Transverse colon (tissue), 4 donors: ENCODE measurements at regions not wholly inside any gene's neighbourhood (a gene's known extent, or its start where the extent isn't known, plus 50 kb on each side); places are given as distances from the start of the nearest gene placed in this dataset.

Experiments
- CTCF ChIP-seq, 5 experiments: fragments of 200-600 bp in 3 of 5; fragments of 450-650 bp in 2 of 5; sonication (generic) in 3 of 5; IDR thresholded peaks; 1 replicate in 2 of 5; 2 replicates in 3 of 5; pipeline ENCODE4 v1.5.1; 2016 to 2017; ENCODE audit warnings: antibody characterized with exemption in 5 of 5, inconsistent platforms in 3 of 5, mild to moderate bottlenecking in 2 of 5, moderate library complexity in 1 of 5
- EP300 ChIP-seq: sonication (generic); formaldehyde crosslinking; IDR thresholded peaks from one replicate; pipeline ENCODE4 v1.6.1; 2017; ENCODE audit warnings: antibody characterized with exemption, low read depth
- POLR2A ChIP-seq: fragments of 450-650 bp; IDR thresholded peaks from one replicate; pipeline ENCODE4 v1.6.1; 2016; ENCODE audit warnings: antibody characterized with exemption, mild to moderate bottlenecking, moderate library complexity
- POLR2AphosphoS5 ChIP-seq, 3 donors: sonication (generic); formaldehyde crosslinking; IDR thresholded peaks; one replicate each; pipeline ENCODE4 v1.6.1; 2016; ENCODE audit warnings: antibody characterized with exemption in 3 of 3

- TF ChIP-seq CTCF (IDR thresholded peaks at IDR 0.05) = no peak
- peak in 1 of 3 donors; percentile 36 for TF ChIP-seq POLR2AphosphoS5 (IDR thresholded peaks at IDR 0.05)
- TF ChIP-seq POLR2A = no peak
- no peak for TF ChIP-seq EP300
Measured at GRCh38 chr1:67957066-67957465, 93.4 kb downstream of the DIRAS3 start.
